Colonic mucosa (tissue), 4 donors: ENCODE measurements at regions not wholly inside any gene's neighbourhood (a gene's known extent, or its start where the extent isn't known, plus 50 kb on each side); places are given as distances from the start of the nearest gene placed in this dataset.

Experiments
- DNase-seq: peaks from one replicate; pipeline ENCODE4 v3.0.0-alpha.2; 2020
- H3K27ac ChIP-seq: fragments of 200-600 bp; one replicate; pipeline ENCODE4 v1.8.0; 2021
- H3K27me3 ChIP-seq: fragments of 200-600 bp; one replicate; pipeline ENCODE4 v1.8.0; 2021
- H3K36me3 ChIP-seq: fragments of 200-600 bp; one replicate; pipeline ENCODE4 v1.8.0; 2021
- H3K4me1 ChIP-seq: fragments of 200-600 bp; one replicate; pipeline ENCODE4 v1.8.0; 2021; ENCODE audit warnings: mild to moderate bottlenecking
- H3K4me3 ChIP-seq: fragments of 200-600 bp; one replicate; pipeline ENCODE4 v1.8.0; 2021
- H3K9ac ChIP-seq, 2 donors: one replicate each; pipeline ENCODE4 v1.7.0; 2013; ENCODE audit warnings: control low read depth in 2 of 2, low read depth in 2 of 2, low read length in 2 of 2
- H3K9me3 ChIP-seq: fragments of 200-600 bp; one replicate; pipeline ENCODE4 v1.8.0; 2021
- intact Hi-C: fragments of 100-400 bp; cut with DNase I; formaldehyde crosslinking; loops from one replicate; pipeline ENCODE4 v1.14.1; 2022
- TF ChIP-seq, protein P1 (sequence below): fragments of 200-600 bp; IDR thresholded peaks from one replicate; pipeline ENCODE4 v1.8.0; 2022; ENCODE audit warnings: antibody characterized with exemption, mild to moderate bottlenecking
- donor health status: healthy.
- donor health status: DM: no; HTN: no; CAD: no.
- donor health status: DM: no; HTN: no; CAD: no.

DNA sequence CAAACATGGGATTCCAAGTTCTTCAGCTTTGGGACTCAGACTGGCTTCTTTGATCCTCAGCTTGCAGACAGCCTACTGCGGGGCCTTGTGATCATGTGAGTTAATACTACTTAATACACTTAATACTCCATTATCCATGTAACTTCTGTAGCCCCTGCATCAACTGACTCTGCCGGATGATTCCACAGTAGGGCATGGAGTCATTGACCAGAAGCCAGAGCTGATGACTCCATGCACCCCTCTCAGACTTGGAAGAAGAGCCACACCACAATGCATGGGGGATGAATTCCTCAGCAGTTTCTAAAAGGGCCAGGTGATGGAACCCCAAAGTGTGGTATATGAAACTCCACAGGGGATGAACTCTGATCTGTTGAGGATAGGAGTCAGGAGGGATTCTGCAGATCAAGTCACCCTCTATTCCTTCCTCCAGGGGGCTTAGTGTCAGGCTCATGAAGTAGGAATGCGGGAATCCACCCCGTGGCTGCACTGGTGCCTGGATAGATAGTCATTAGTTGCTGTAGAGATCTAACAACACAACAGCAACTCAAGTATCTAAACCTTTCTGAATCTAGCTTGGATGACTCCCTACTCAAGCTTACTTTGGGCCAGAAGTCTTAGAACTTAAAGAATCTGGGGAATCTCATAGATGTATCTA lies 70.2 kb downstream of the GPR6 start:
- intact Hi-C loops: no loop called here

DNA sequence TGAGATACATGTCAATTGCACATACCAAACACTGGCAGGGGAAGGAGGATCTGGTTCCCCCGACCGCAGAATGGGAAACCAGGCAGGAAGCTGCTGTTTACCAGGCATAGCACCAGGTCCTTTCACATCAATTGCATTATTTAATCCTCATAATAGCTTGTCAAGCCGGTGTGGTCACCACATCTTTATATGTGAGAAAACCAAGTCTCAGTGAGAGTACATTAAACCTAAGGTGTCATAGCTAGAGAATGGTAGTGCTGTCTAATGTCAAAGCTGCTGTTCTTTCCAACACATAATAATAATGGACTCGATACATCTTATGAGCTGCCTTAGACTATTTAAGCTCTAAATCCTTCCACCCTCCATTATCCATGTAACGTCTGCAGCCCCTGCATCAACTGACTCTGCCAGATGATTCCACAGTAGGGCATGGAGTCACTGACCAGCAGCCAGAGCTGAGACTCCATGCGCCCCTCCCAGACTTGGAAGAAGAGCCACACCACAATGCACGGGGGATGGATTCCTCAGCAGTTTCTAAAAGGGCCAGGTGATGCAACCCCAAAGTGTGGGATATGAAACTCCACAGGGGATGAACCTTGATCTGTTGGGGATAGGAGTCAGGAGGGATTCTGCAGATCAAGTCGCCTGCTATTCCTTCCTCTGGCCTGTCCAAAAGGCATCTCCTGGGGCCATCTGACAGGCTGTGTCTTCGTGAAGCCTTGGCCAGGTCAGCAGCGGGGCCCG lies 71.8 kb downstream of the GPR6 start:
- H3K27ac ChIP-seq: no peak overlapping the region
- intact Hi-C loops: no loop called here
- H3K27me3 ChIP-seq: no peaks in the 10 kb centered on the region
- TF ChIP-seq, protein P1, sequence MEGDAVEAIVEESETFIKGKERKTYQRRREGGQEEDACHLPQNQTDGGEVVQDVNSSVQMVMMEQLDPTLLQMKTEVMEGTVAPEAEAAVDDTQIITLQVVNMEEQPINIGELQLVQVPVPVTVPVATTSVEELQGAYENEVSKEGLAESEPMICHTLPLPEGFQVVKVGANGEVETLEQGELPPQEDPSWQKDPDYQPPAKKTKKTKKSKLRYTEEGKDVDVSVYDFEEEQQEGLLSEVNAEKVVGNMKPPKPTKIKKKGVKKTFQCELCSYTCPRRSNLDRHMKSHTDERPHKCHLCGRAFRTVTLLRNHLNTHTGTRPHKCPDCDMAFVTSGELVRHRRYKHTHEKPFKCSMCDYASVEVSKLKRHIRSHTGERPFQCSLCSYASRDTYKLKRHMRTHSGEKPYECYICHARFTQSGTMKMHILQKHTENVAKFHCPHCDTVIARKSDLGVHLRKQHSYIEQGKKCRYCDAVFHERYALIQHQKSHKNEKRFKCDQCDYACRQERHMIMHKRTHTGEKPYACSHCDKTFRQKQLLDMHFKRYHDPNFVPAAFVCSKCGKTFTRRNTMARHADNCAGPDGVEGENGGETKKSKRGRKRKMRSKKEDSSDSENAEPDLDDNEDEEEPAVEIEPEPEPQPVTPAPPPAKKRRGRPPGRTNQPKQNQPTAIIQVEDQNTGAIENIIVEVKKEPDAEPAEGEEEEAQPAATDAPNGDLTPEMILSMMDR: no peak
- no peak for DNase-seq
- no peaks in the 10 kb centered on the region for H3K4me1 ChIP-seq
- no peak overlapping the region for H3K9ac ChIP-seq
- no peaks in the 10 kb centered on the region for H3K36me3 ChIP-seq
- no peak overlapping the region for H3K4me3 ChIP-seq
- H3K9me3 ChIP-seq: no peaks in the 10 kb centered on the region

More for the DNA sequence above, 70.2 kb downstream of the GPR6 start:
- TF ChIP-seq, protein P1: no peak
- no peaks in the 10 kb centered on the region for H3K9me3 ChIP-seq
- no peak for DNase-seq
- no peak overlapping the region for H3K9ac ChIP-seq
- H3K27ac ChIP-seq: no peak overlapping the region
- H3K4me1 ChIP-seq: no peaks in the 10 kb centered on the region
- no peak overlapping the region for H3K4me3 ChIP-seq
- H3K27me3 ChIP-seq: no peaks in the 10 kb centered on the region
- no peaks in the 10 kb centered on the region for H3K36me3 ChIP-seq
